ENCODE measurements at regions not wholly inside any gene's neighbourhood (a gene's known extent, or its start where the extent isn't known, plus 50 kb on each side); places are given as distances from the start of the nearest gene placed in this dataset.
A peak's percentile ranks its signal among the peaks of the same experiment; 100 is the strongest.

GRCh38 chr9:99628849-99629620 lies 192.7 kb upstream of the NR4A3 start:
- Histone ChIP-seq H3K27me3 (ENCODE audit: control insufficient read depth in 1 of 2, insufficient read depth in 1 of 2, low read length in 2 of 2) (peaks cover 0 to 4% of the 10 kb centered on the region in 2 experiments), H3K79me1 (replicated peaks; ENCODE audit: low read length, poor library complexity, severe bottlenecking) (no peaks in the 10 kb centered on the region), H3K9me3 (ENCODE audit: control insufficient read depth, low read length) (no peaks in the 10 kb centered on the region), H2BK15ac (ENCODE audit: low read depth, poor library complexity, severe bottlenecking) (no peak overlapping the region), H4K91ac (ENCODE audit: low read length) (no peak overlapping the region), H3K23ac (ENCODE audit: low read length in 2 of 2) (no peak overlapping the region), H3K36me3 (ENCODE audit: control insufficient read depth in 1 of 2, insufficient read depth in 2 of 2, low read depth in 1 of 2, low read length in 2 of 2) (no peaks in the 10 kb centered on the region), H2BK12ac (ENCODE audit: low read length in 2 of 2) (no peak overlapping the region), H3K9ac (ENCODE audit: low read length) (no peak overlapping the region), H3K4me3 (ENCODE audit: insufficient read depth in 1 of 2, low read depth in 1 of 2, low read length in 2 of 2) (no peak overlapping the region), H2BK5ac (ENCODE audit: low read depth, low read length, poor library complexity, severe bottlenecking) (no peak overlapping the region), H4K8ac (ENCODE audit: low read length) (no peak overlapping the region), H3K14ac (ENCODE audit: low read length in 2 of 2) (no peak overlapping the region), H2BK120ac (ENCODE audit: low read depth, low read length) (no peak overlapping the region), H3K4me2 (ENCODE audit: low read length, poor library complexity, severe bottlenecking) (no peak overlapping the region), H3K18ac (ENCODE audit: low read depth in 1 of 2, low read length in 2 of 2) (no peak overlapping the region), H3K4me1 (ENCODE audit: control insufficient read depth, insufficient read depth, low read depth, low read length) (no peaks in the 10 kb centered on the region), H2AK5ac (ENCODE audit: low read length, severe bottlenecking) (no peak overlapping the region), H2AFZ (ENCODE audit: low read depth, low read length) (no peak overlapping the region), H3K4ac (ENCODE audit: low read depth in 1 of 2, low read length in 2 of 2) (no peak overlapping the region), H3K27ac (ENCODE audit: low read length, poor library complexity, severe bottlenecking) (no peak overlapping the region)
- WGBS: 100% methylated on average over 1 of the region's 3 CpGs
- no peak for DNase-seq

GRCh38 chr9:99632349-99633038 lies 189.2 kb upstream of the NR4A3 start:
- WGBS: 71% methylated on average over 1 of the region's 1 CpG

GRCh38 chr9:99633265-99633664 lies 188.4 kb upstream of the NR4A3 start:
- H2AK5ac ChIP-seq (ENCODE audit: low read length, severe bottlenecking): no peak overlapping the region
- no peak overlapping the region for H3K4me2 ChIP-seq (ENCODE audit: low read length, poor library complexity, severe bottlenecking)
- H3K4ac ChIP-seq (ENCODE audit: low read depth in 1 of 2, low read length in 2 of 2): no peak overlapping the region
- no peak for DNase-seq
- no peak overlapping the region for H2BK15ac ChIP-seq (ENCODE audit: low read depth, poor library complexity, severe bottlenecking)
- H2BK5ac ChIP-seq (ENCODE audit: low read depth, low read length, poor library complexity, severe bottlenecking): no peak overlapping the region
- no peak overlapping the region for H3K9ac ChIP-seq (ENCODE audit: low read length)
- no peak overlapping the region for H3K23ac ChIP-seq (ENCODE audit: low read length in 2 of 2)
- no peak overlapping the region for H4K8ac ChIP-seq (ENCODE audit: low read length)
- H3K4me3 ChIP-seq (ENCODE audit: insufficient read depth in 1 of 2, low read depth in 1 of 2, low read length in 2 of 2): no peak overlapping the region
- no peaks in the 10 kb centered on the region for H3K9me3 ChIP-seq (ENCODE audit: control insufficient read depth, low read length)
- no peak overlapping the region for H2BK120ac ChIP-seq (ENCODE audit: low read depth, low read length)
- peaks cover 0 to 4% of the 10 kb centered on the region in 2 experiments for H3K27me3 ChIP-seq (ENCODE audit: control insufficient read depth in 1 of 2, insufficient read depth in 1 of 2, low read length in 2 of 2)
- H2AFZ ChIP-seq (ENCODE audit: low read depth, low read length): no peak overlapping the region
- H3K27ac ChIP-seq (ENCODE audit: low read length, poor library complexity, severe bottlenecking): no peak overlapping the region
- H2BK12ac ChIP-seq (ENCODE audit: low read length in 2 of 2): no peak overlapping the region
- no peaks in the 10 kb centered on the region for H3K36me3 ChIP-seq (ENCODE audit: control insufficient read depth in 1 of 2, insufficient read depth in 2 of 2, low read depth in 1 of 2, low read length in 2 of 2)
- no peak overlapping the region for H3K18ac ChIP-seq (ENCODE audit: low read depth in 1 of 2, low read length in 2 of 2)
- H3K79me1 ChIP-seq (replicated peaks; ENCODE audit: low read length, poor library complexity, severe bottlenecking): no peaks in the 10 kb centered on the region
- H3K4me1 ChIP-seq (ENCODE audit: control insufficient read depth, insufficient read depth, low read depth, low read length): no peaks in the 10 kb centered on the region
- H3K14ac ChIP-seq (ENCODE audit: low read length in 2 of 2): no peak overlapping the region
- H4K91ac ChIP-seq (ENCODE audit: low read length): no peak overlapping the region

More at GRCh38 chr9:99632349-99633038, 189.2 kb upstream of the NR4A3 start:
- Histone ChIP-seq H3K23ac (ENCODE audit: low read length in 2 of 2) (no peak overlapping the region), H3K79me1 (replicated peaks; ENCODE audit: low read length, poor library complexity, severe bottlenecking) (no peaks in the 10 kb centered on the region), H3K14ac (ENCODE audit: low read length in 2 of 2) (no peak overlapping the region), H3K4me3 (ENCODE audit: insufficient read depth in 1 of 2, low read depth in 1 of 2, low read length in 2 of 2) (no peak overlapping the region), H3K27me3 (ENCODE audit: control insufficient read depth in 1 of 2, insufficient read depth in 1 of 2, low read length in 2 of 2) (peaks cover 0 to 4% of the 10 kb centered on the region in 2 experiments), H2AK5ac (ENCODE audit: low read length, severe bottlenecking) (no peak overlapping the region), H2BK15ac (ENCODE audit: low read depth, poor library complexity, severe bottlenecking) (no peak overlapping the region), H3K4me2 (ENCODE audit: low read length, poor library complexity, severe bottlenecking) (no peak overlapping the region), H2BK12ac (ENCODE audit: low read length in 2 of 2) (no peak overlapping the region), H2BK120ac (ENCODE audit: low read depth, low read length) (no peak overlapping the region), H3K18ac (ENCODE audit: low read depth in 1 of 2, low read length in 2 of 2) (no peak overlapping the region), H3K9ac (ENCODE audit: low read length) (no peak overlapping the region), H3K4ac (ENCODE audit: low read depth in 1 of 2, low read length in 2 of 2) (no peak overlapping the region), H2AFZ (ENCODE audit: low read depth, low read length) (no peak overlapping the region), H4K8ac (ENCODE audit: low read length) (no peak overlapping the region), H3K36me3 (ENCODE audit: control insufficient read depth in 1 of 2, insufficient read depth in 2 of 2, low read depth in 1 of 2, low read length in 2 of 2) (no peaks in the 10 kb centered on the region), H2BK5ac (ENCODE audit: low read depth, low read length, poor library complexity, severe bottlenecking) (no peak overlapping the region), H3K4me1 (ENCODE audit: control insufficient read depth, insufficient read depth, low read depth, low read length) (no peaks in the 10 kb centered on the region), H4K91ac (ENCODE audit: low read length) (no peak overlapping the region), H3K27ac (ENCODE audit: low read length, poor library complexity, severe bottlenecking) (no peak overlapping the region), H3K9me3 (ENCODE audit: control insufficient read depth, low read length) (no peaks in the 10 kb centered on the region)
- DNase-seq: no peak

- peaks cover 0 to 3% of the 10 kb centered on the region in 2 experiments for H3K27me3 ChIP-seq (ENCODE audit: control insufficient read depth in 1 of 2, insufficient read depth in 1 of 2, low read length in 2 of 2)
- no peak overlapping the region for H3K4me2 ChIP-seq (ENCODE audit: low read length, poor library complexity, severe bottlenecking)
- H3K9me3 ChIP-seq (ENCODE audit: control insufficient read depth, low read length): no peaks in the 10 kb centered on the region
- no peak overlapping the region for H3K9ac ChIP-seq (ENCODE audit: low read length)
- no peaks in the 10 kb centered on the region for H3K36me3 ChIP-seq (ENCODE audit: control insufficient read depth in 1 of 2, insufficient read depth in 2 of 2, low read depth in 1 of 2, low read length in 2 of 2)
- H2AFZ ChIP-seq (ENCODE audit: low read depth, low read length): no peak overlapping the region
- no peak overlapping the region for H4K8ac ChIP-seq (ENCODE audit: low read length)
- H2BK15ac ChIP-seq (ENCODE audit: low read depth, poor library complexity, severe bottlenecking): no peak overlapping the region
- no peak overlapping the region for H3K23ac ChIP-seq (ENCODE audit: low read length in 2 of 2)
- no peak overlapping the region for H3K14ac ChIP-seq (ENCODE audit: low read length in 2 of 2)
- WGBS: 100% methylated on average over 3 of the region's 3 CpGs
- H3K79me1 ChIP-seq (replicated peaks; ENCODE audit: low read length, poor library complexity, severe bottlenecking): no peaks in the 10 kb centered on the region
- no peak overlapping the region for H4K91ac ChIP-seq (ENCODE audit: low read length)
- no peak overlapping the region for H3K18ac ChIP-seq (ENCODE audit: low read depth in 1 of 2, low read length in 2 of 2)
- no peak overlapping the region for H2AK5ac ChIP-seq (ENCODE audit: low read length, severe bottlenecking)
- DNase-seq: peak; percentile 17
- no peak overlapping the region for H2BK12ac ChIP-seq (ENCODE audit: low read length in 2 of 2)
- H2BK120ac ChIP-seq (ENCODE audit: low read depth, low read length): no peak overlapping the region
- no peak overlapping the region for H3K27ac ChIP-seq (ENCODE audit: low read length, poor library complexity, severe bottlenecking)
- H3K4me3 ChIP-seq (ENCODE audit: insufficient read depth in 1 of 2, low read depth in 1 of 2, low read length in 2 of 2): no peak overlapping the region
- no peaks in the 10 kb centered on the region for H3K4me1 ChIP-seq (ENCODE audit: control insufficient read depth, insufficient read depth, low read depth, low read length)
- no peak overlapping the region for H3K4ac ChIP-seq (ENCODE audit: low read depth in 1 of 2, low read length in 2 of 2)
- no peak overlapping the region for H2BK5ac ChIP-seq (ENCODE audit: low read depth, low read length, poor library complexity, severe bottlenecking)
Measured at GRCh38 chr9:99634186-99634585, 187.5 kb upstream of the NR4A3 start.

Measured in mesenchymal stem cell (in vitro differentiated cells and primary cell).